Activated CD4-positive, alpha-beta T cell treated with anti-CD3 and anti-CD28 coated beads for 24 hours (primary cell): ENCODE measurements at regions not wholly inside any gene's neighbourhood (a gene's known extent, or its start where the extent isn't known, plus 50 kb on each side); places are given as distances from the start of the nearest gene placed in this dataset.

ENCODE experiments used
- DNase-seq, 2 donors: peaks; one replicate each; pipeline ENCODE4 v3.0.0-alpha.2; 2020; ENCODE audit warnings: low read depth in 2 of 2

GRCh38 chr4:177692907-177693306 is 250.7 kb upstream of the AGA start:
- no peak for DNase-seq

- DNase-seq, result no peak
Observed at GRCh38 chr4:177696438-177696966, 254.3 kb upstream of the AGA start.

- DNase-seq, result no peak
Observed at GRCh38 chr4:177699365-177700213, 257.4 kb upstream of the AGA start.

- no peak for DNase-seq
Observed at GRCh38 chr4:177706916-177707315, 264.7 kb upstream of the AGA start.

- DNase-seq, result no peak
Observed at GRCh38 chr4:177713454-177713853, 271.2 kb upstream of the AGA start.

GRCh38 chr4:177717407-177717806 is 275.2 kb upstream of the AGA start:
- DNase-seq, result no peak

GRCh38 chr4:177718514-177718913 is 276.3 kb upstream of the AGA start:
- DNase-seq, result no peak

GRCh38 chr4:177726111-177726510 is 283.9 kb upstream of the AGA start:
- no peak for DNase-seq

GRCh38 chr4:177728361-177729152 is 286.3 kb upstream of the AGA start:
- DNase-seq, result no peak

GRCh38 chr4:177729681-177730080 is 287.4 kb upstream of the AGA start:
- no peak for DNase-seq

GRCh38 chr4:177737387-177737940 is 295.2 kb upstream of the AGA start:
- DNase-seq, result no peak

GRCh38 chr4:177740563-177740962 is 298.3 kb upstream of the AGA start:
- no peak for DNase-seq

- DNase-seq, result no peak
Observed at GRCh38 chr4:177759729-177760128, 317.5 kb upstream of the AGA start.

GRCh38 chr4:177761692-177762091 is 319.5 kb upstream of the AGA start:
- DNase-seq, result no peak

- DNase-seq, result no peak
Observed at GRCh38 chr4:177769155-177769554, 326.9 kb upstream of the AGA start.

- no peak for DNase-seq
Observed at GRCh38 chr4:177770776-177771175, 328.5 kb upstream of the AGA start.

GRCh38 chr4:177771645-177772044 is 329.4 kb upstream of the AGA start:
- DNase-seq, result no peak

- DNase-seq, result no peak
Observed at GRCh38 chr4:177778623-177779022, 336.4 kb upstream of the AGA start.

- no peak for DNase-seq
Observed at GRCh38 chr4:177785000-177785399, 342.8 kb upstream of the AGA start.

- no peak for DNase-seq
Observed at GRCh38 chr4:177789610-177790009, 347.4 kb upstream of the AGA start.

- no peak for DNase-seq
Observed at GRCh38 chr4:177791188-177791587, 349.0 kb upstream of the AGA start.

GRCh38 chr4:177796841-177797240 is 354.6 kb upstream of the AGA start:
- no peak for DNase-seq
